PC-9 (cell line): ENCODE measurements at regions not wholly inside any gene's neighbourhood (a gene's known extent, or its start where the extent isn't known, plus 50 kb on each side); places are given as distances from the start of the nearest gene placed in this dataset.
A peak's percentile ranks its signal among the peaks of the same experiment; 100 is the strongest.

Source experiments
- BruUV-seq: library from RNA; stranded (reverse); fragments of 400-500 nt; replicated peaks from 2 replicates; lab custom pipeline; 2021; lab: Mats Ljungman, UMichigan
- CTCF ChIA-PET: fragments of 300-600 bp; sonication (Branson Sonifier 250); formaldehyde crosslinking; loops from one replicate; lab custom pipeline; 2022; ENCODE audit warnings: antibody characterized with exemption; lab: Charles Lee
- POLR2A ChIA-PET: fragments of 300-600 bp; sonication (Branson Sonifier 250); formaldehyde crosslinking; loops from one replicate; lab custom pipeline; 2022; ENCODE audit warnings: antibody characterized with exemption; ENCODE audit not compliant: unreplicated experiment; lab: Charles Lee
- DNase-seq, 2 experiments: peaks; one replicate each; pipeline versions ENCODE4 v3.0.0 to v3.0.0-alpha.2; 2015 to 2022; ENCODE audit warnings: mixed read lengths in 1 of 2
- H2AFZ ChIP-seq: fragments of 200-600 bp; sonication (generic); 2 replicates; pipeline ENCODE4 v1.8.1; 2017; ENCODE audit warnings: antibody characterized with exemption
- H3F3A ChIP-seq: fragments of 200-600 bp; sonication (generic); 2 replicates; pipeline ENCODE4 v1.8.1; 2017; ENCODE audit warnings: antibody characterized with exemption, mild to moderate bottlenecking, low read depth; ENCODE audit not compliant: insufficient read depth
- H3K27ac ChIP-seq: fragments of 200-600 bp; sonication (generic); 2 replicates; pipeline ENCODE4 v1.6.1; 2016; ENCODE audit warnings: mixed run types
- H3K27me3 ChIP-seq: fragments of 200-600 bp; sonication (generic); 2 replicates; pipeline ENCODE4 v1.6.1; 2016; ENCODE audit warnings: low read depth, mixed run types; ENCODE audit not compliant: insufficient read depth
- H3K36me3 ChIP-seq: fragments of 200-600 bp; sonication (generic); 2 replicates; pipeline ENCODE4 v1.6.1; 2016; ENCODE audit warnings: low read depth, mixed run types
- H3K4me1 ChIP-seq: fragments of 200-600 bp; sonication (generic); replicated peaks from 2 replicates; pipeline ENCODE4 v1.6.1; 2016; ENCODE audit warnings: mixed run types; ENCODE audit not compliant: insufficient read depth
- H3K4me2 ChIP-seq: fragments of 200-600 bp; sonication (generic); 2 replicates; pipeline ENCODE4 v1.6.1; 2017; ENCODE audit warnings: mixed run types
- H3K4me3 ChIP-seq: fragments of 200-600 bp; sonication (generic); 2 replicates; pipeline ENCODE4 v1.6.1; 2016; ENCODE audit warnings: mixed run types
- H3K79me2 ChIP-seq: fragments of 200-600 bp; sonication (generic); 2 replicates; pipeline ENCODE4 v1.6.1; 2017; ENCODE audit warnings: low read depth, mixed run types
- H3K9me2 ChIP-seq: fragments of 200-600 bp; sonication (generic); 2 replicates; pipeline ENCODE4 v1.8.1; 2017; ENCODE audit warnings: mild to moderate bottlenecking; ENCODE audit not compliant: insufficient read depth
- H3K9me3 ChIP-seq: fragments of 200-600 bp; sonication (generic); 2 replicates; pipeline ENCODE4 v1.8.1; 2016; ENCODE audit warnings: low read depth; ENCODE audit not compliant: insufficient read depth
- H4K20me1 ChIP-seq: fragments of 200-600 bp; sonication (generic); 2 replicates; pipeline ENCODE4 v1.8.1; 2017; ENCODE audit not compliant: insufficient read depth
- EZH2 ChIP-seq: fragments of 200-600 bp; sonication (generic); IDR thresholded peaks from 2 replicates; pipeline ENCODE4 v1.8.0; 2017; ENCODE audit warnings: antibody characterized with exemption, low read depth
- intact Hi-C: fragments of 100-400 bp; cut with micrococcal nuclease; formaldehyde crosslinking; loops from one replicate; pipeline ENCODE4 v1.10.0; 2022; ENCODE audit not compliant: unreplicated experiment
- TF ChIP-seq, protein P1 (sequence below): fragments of 200-600 bp; sonication (generic); conservative IDR thresholded peaks from 2 replicates; pipeline ENCODE4 v1.6.1; 2017; ENCODE audit warnings: mixed run types, antibody characterized with exemption, mild to moderate bottlenecking, moderate library complexity

DNA sequence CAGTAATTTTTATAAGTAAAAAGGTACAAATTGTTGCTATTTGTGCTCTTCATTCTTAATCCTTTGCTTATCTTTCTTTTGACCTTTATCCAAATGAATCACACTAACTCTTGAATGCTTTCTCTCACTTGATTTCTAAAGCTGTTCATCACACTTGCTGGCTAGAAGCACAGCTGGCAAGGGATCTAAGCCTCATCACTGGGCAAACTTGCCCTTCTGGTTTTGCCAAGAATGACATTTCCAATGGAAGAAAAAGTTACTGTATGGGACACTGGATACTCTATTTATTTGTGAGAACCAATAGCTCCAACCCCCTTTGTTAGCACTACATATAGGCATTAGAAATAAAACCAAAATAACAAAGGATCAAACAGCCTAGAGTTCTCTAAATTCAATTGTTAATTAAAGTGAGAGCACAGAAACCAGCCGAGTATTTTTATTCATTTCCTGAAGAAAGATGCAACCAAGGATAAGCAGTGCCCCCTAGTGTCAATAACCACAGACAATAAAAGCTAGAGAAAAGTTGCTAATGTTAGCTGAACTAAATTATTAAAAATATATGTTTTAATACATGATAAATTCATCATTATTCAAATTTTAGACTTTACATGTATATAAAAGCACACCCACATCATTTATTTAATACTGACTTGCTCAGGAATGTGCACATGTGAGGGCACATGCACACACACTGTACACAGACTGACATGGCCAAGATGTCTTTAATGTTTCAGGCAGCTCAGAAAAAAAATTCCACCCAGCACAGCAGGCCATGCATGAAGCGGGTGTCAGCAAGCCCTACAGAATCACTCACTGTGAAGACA lies 59.8 kb upstream of the POU5F2 start:
- intact Hi-C loops = loop anchor here (1.0 to 10.0 kb wide), 5 partner anchors 204 to 1489 kb away; partner anchors contain the start of gene NR2F1-AS1
- BruUV-seq = no TSS peak
- Histone ChIP-seq H3K79me2 (no peaks in the 10 kb centered on the region), H3K4me2 (peak overlapping the region; percentile 77), H4K20me1 (no peaks in the 10 kb centered on the region), H3K27me3 (no peaks in the 10 kb centered on the region), H3K4me1 (peaks cover 18% of the 10 kb centered on the region), H3K36me3 (no peaks in the 10 kb centered on the region), H2AFZ (peak overlapping the region; percentile 59; the same call in 1 of the 2 replicates), H3K9me3 (no peaks in the 10 kb centered on the region), H3K27ac (peak overlapping the region; percentile 61), H3K9me2 (no peaks in the 10 kb centered on the region), H3K4me3 (peak overlapping the region; percentile 43), H3F3A (peaks cover 10% of the 10 kb centered on the region)
- POLR2A ChIA-PET = no interaction called here
- no peak for TF ChIP-seq EZH2
- TF ChIP-seq, protein P1, sequence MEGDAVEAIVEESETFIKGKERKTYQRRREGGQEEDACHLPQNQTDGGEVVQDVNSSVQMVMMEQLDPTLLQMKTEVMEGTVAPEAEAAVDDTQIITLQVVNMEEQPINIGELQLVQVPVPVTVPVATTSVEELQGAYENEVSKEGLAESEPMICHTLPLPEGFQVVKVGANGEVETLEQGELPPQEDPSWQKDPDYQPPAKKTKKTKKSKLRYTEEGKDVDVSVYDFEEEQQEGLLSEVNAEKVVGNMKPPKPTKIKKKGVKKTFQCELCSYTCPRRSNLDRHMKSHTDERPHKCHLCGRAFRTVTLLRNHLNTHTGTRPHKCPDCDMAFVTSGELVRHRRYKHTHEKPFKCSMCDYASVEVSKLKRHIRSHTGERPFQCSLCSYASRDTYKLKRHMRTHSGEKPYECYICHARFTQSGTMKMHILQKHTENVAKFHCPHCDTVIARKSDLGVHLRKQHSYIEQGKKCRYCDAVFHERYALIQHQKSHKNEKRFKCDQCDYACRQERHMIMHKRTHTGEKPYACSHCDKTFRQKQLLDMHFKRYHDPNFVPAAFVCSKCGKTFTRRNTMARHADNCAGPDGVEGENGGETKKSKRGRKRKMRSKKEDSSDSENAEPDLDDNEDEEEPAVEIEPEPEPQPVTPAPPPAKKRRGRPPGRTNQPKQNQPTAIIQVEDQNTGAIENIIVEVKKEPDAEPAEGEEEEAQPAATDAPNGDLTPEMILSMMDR = peak; percentile 90
- peak; percentile 53 to 90 for DNase-seq
- CTCF ChIA-PET = interaction anchor here (0.6 to 1.6 kb wide), 11 partner anchors 12 to 1856 kb away, joined by 3 to 8 read pairs (median 4); partner anchors contain the start of gene NR2F1

DNA sequence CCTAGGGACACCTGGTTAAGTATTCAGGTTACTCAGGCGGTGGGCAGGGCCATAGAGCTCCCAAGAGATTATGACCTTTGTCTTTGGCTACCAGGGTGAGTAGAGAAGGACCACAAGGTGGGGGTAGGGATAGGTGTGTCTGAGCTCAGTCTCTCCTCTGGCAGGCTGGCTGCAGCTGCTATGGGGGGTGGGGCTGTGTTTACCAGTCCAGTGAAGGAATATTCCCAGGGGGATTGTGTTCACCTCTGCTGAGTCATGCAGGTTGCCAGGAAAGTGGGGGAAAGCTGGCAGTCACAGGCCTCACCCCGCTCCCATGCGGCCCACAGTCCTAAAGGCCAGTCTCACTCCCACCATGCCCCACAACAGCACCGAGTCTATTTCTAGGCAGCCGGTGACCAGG lies 53.6 kb upstream of the POU5F2 start:
- peaks cover 14% of the 10 kb centered on the region for H3K4me1 ChIP-seq
- peak; percentile 32 to 50 for DNase-seq
- peak overlapping the region; percentile 67 for H3K27ac ChIP-seq
- CTCF ChIA-PET = no interaction called here
- H3K79me2 ChIP-seq = no peaks in the 10 kb centered on the region
- BruUV-seq = no TSS peak
- no peak overlapping the region for H2AFZ ChIP-seq
- H3K9me3 ChIP-seq = no peaks in the 10 kb centered on the region
- H3K36me3 ChIP-seq = no peaks in the 10 kb centered on the region
- no peak overlapping the region for H3K4me3 ChIP-seq
- H3K9me2 ChIP-seq = no peaks in the 10 kb centered on the region
- TF ChIP-seq EZH2 = no peak
- TF ChIP-seq, protein P1 = no peak
- H3K4me2 ChIP-seq = no peak overlapping the region
- H3F3A ChIP-seq = no peaks in the 10 kb centered on the region; the same call in 1 of the 2 replicates
- POLR2A ChIA-PET = no interaction called here
- H4K20me1 ChIP-seq = no peaks in the 10 kb centered on the region
- H3K27me3 ChIP-seq = no peaks in the 10 kb centered on the region
- intact Hi-C loops = no loop called here

DNA sequence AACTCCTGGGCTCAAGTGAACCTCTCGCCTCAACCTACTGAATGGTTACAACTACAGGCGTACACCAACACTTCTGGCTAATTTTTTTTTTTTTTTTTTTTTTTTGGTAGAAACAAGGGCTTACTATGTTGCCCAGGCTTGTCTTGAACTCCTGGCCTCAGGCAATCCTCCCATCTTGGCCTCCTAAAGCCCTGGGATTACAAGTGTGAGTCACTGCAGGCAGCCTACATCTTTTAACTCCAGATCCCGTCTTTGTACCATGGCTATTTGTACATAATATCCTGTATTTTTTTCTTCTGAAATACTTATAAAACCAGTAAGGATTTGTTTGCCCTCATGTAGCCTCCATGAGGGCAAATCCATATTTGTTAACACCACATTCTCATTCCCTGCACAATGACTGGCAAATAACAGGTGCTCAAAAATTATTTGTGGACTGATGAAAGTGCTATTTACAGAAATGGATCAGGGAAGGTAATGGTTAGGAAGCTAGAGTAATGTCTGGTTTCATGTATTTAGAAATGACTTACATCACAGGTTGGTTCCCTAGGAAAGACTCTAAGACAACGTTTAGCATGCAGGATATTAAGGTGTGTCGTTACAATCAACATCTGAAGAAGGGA lies 51.9 kb upstream of the POU5F2 start:
- no peak for DNase-seq
- H3K27ac ChIP-seq = no peak overlapping the region
- H3K36me3 ChIP-seq = no peaks in the 10 kb centered on the region
- H3K27me3 ChIP-seq = no peaks in the 10 kb centered on the region
- ChIA-PET CTCF (interaction anchor here (0.6 kb wide), 1 partner anchor 70 kb away, joined by 3 read pairs; no protein-coding TSS in a partner anchor), POLR2A (no interaction called here)
- no peak overlapping the region for H3K4me2 ChIP-seq
- peaks cover 25% of the 10 kb centered on the region for H3K4me1 ChIP-seq
- H3K4me3 ChIP-seq = no peak overlapping the region
- H2AFZ ChIP-seq = no peak overlapping the region
- H3K9me3 ChIP-seq = no peaks in the 10 kb centered on the region
- no peaks in the 10 kb centered on the region for H3K79me2 ChIP-seq
- H3K9me2 ChIP-seq = no peaks in the 10 kb centered on the region
- no peak for TF ChIP-seq EZH2
- TF ChIP-seq, protein P1 = no peak
- no peaks in the 10 kb centered on the region for H4K20me1 ChIP-seq
- intact Hi-C loops = no loop called here
- no TSS peak for BruUV-seq
- peaks cover 3% of the 10 kb centered on the region; the same call in 1 of the 2 replicates for H3F3A ChIP-seq
